ENCODE measurements at regions not wholly inside any gene's neighbourhood (a gene's known extent, or its start where the extent isn't known, plus 50 kb on each side); places are given as distances from the start of the nearest gene placed in this dataset.

GRCh38 chr2:239608723-239609122 is 207.9 kb upstream of the HDAC4 start:
- no peak for DNase-seq

- peak in 1 of 2 experiments; percentile 2 for DNase-seq
Measured at GRCh38 chr2:239608260-239608659, 207.4 kb upstream of the HDAC4 start.

DNA sequence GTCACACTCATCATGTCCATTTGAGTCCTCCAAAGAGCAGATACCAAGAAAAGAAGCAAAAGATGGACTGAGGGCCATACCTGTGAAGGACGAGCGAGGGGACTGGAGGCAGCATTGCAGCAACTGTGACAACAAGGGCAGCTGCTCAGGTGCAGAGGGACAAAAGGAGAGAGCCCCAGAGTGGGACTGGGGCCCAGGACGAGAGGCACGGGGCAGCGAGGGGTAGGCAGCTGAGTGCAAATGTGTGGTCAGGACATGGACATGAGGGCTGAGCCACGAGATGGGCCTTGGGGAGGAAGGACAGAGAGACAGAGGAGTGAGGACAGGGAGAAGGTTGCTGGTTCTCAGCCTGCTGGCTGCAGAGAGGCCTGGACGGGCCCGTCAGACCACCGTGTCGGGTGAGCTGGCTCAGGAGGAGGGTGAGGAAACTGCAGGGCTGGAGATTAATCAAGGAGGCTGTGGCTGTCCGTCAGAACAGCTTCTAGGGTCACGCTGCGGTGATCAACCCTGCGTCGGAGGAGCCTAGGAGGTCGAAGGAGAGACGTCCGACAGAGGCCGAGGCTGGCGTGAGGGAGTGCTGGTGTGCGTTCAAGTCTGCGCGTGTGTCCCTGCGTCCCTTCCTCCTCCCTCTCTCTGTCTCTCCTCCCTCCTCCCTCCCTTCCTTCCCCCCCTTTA is 206.8 kb upstream of the HDAC4 start:
- no peak for DNase-seq

GRCh38 chr2:239606741-239607516 is 206.1 kb upstream of the HDAC4 start:
- DNase-seq, result no peak

GRCh38 chr2:239605976-239606375 is 205.2 kb upstream of the HDAC4 start:
- DNase-seq, result peak; percentile 27 to 28

DNA sequence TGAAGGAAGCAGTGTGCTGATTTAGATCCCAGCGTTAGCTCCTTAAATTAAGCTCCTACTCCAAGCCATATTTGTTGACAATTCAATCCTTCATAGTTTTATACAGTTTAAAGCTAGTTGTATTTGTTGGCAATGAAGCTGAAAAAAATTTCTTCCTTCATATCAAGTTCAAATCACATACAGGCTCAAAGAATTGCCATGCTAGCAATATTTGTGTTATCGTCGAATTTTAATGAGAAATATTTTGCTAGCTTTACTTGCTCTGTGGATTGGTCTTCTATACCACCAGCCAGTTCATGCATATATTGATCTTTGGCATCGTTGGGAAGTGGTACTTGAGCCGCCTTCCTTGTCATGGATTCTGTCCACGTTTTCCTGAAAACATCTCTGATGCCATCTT is 204.6 kb upstream of the HDAC4 start:
- no peak for DNase-seq

DNA sequence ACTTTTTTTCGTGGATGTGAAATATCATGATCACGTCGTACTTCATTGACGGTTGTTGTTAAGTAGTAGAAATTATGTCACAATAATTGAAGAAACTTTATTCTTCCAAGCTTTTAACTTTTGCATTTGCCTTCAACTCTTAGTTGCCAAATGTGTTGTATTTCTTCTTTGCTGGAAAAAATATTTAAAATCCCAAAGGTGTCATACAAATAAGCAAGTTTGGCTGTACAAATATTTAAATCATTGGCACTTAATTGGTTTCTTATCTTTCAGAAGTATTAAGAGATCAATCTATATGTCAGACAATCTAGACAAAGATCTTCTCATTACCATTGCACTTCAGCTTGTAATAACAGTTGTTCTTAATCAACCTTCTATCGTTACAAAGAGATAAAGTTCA is 204.0 kb upstream of the HDAC4 start:
- DNase-seq, result no peak

DNA sequence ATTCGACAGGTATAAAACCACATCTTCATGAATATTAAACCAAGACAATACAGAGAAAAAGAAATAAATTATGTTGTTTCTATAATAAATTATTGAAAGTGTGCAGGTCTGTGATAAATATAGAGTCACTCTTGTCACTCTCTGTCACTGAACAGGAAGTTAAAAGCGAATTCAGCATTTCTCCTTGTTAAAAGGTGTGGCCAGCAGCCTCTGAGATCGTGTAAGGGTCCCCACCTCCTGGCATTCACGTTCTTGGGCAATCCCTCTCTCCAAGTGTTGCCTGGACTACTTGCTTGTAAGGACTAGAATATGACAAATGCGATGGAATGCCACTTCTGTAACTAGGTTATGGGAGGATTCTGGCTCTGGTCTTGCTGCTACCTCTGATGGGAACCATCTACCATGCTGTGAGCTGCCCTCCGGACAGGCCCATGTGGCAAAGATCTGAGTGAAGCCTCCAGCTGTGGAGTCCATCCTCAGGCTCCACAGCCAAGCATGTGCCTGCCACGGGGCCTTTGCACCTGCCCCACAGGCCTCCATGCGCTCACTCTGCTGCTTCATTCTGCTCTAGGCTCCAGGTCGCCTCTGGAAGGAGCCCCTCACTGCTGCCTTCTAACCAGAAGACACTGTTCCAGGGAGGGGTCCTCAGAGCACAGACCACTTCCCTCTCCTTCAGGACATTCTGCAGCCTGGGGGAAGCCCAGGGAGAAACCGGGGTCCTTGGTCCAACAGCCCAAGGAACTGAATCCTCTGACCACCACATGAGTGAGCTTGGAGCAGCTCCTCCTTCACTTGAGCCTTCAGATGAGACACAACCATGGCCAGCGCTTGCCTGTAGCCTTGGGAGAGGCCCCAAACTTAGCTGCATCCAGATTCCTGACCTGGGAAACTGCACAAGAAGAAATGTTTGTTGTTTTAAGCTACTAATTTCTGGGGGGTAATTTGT is 202.9 kb upstream of the HDAC4 start:
- DNase-seq, result no peak

DNA sequence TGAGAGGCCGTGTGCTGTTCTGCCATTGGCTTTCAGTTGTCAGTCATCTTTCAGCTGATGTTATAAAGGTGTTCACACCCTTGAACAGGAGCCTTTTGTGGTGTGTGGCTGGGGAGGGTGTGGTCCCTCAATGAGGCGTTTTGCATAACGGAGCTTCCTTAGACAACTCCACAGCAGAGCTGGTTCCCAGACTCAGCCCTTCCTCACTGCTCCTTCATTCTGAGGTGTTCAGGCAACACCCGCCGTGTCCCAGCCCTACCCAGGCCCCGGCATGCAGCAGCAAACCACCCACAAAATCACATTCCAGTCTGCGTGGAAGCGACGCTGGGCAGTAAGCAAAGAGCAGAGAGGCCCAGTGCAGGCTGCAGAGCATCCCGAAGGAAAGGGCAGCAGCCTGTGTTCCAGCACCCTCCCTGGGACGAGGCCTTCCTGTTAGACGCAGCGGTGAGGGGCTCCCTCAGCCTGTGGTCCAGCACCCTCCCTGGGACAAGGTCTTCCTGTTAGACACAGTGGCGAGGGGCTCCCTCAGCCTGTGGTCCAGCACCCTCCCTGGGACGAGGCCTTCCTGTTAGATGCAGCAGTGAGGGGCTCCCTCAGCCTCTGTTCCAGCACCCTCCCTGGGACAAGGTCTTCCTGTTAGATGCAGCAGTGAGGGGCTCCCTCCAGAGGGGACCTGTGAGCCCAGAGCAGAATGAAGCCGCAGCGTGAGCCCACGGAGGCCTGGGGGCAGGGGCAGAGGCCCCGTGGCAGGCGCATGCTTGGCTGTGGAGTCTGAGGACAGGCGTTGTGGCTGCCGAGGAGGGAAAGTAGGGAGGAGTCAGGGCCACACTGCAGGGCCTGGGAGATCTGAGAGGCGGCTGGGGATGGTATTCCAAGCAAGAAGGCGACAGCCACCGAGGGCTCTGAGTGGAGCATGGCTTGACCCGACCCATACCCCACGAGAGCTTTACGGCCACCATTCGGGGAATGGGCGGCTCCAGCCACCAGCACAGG is 201.8 kb upstream of the HDAC4 start:
- no peak for DNase-seq

GRCh38 chr2:239601880-239602279 is 201.1 kb upstream of the HDAC4 start:
- no peak for DNase-seq

- no peak for DNase-seq
Measured at GRCh38 chr2:239601201-239601851, 200.5 kb upstream of the HDAC4 start.

- DNase-seq, result no peak
Measured at GRCh38 chr2:239600650-239601049, 199.8 kb upstream of the HDAC4 start.

DNA sequence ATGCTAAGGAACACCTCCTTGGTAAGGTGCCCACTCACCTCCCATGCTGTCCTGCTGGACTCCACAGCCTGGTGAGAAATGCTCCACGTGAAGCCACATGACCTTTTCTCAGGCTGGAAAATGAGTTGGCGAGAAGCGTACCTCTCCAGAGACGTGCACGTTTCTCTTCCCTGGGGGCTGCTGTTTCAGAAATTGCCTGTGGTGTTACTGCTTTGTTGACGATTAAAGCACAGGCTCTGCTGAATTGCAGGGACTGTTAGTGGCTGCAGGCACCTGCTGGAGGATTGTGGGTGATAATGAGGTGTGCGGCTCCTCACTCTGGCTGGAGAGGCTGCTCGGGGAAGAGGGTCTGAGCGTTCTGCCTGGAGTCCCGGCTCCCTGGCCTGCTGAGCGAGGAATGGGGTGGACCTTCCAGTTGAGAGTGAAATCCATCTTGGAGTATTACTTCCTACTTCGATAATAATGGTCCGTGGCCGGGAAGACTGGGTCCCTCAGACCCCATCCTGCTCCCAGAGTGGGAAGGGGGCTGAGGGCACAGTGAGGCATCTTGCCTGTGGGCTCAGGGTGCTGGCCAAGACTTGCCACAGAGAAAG is 199.3 kb upstream of the HDAC4 start:
- DNase-seq, result no peak

DNA sequence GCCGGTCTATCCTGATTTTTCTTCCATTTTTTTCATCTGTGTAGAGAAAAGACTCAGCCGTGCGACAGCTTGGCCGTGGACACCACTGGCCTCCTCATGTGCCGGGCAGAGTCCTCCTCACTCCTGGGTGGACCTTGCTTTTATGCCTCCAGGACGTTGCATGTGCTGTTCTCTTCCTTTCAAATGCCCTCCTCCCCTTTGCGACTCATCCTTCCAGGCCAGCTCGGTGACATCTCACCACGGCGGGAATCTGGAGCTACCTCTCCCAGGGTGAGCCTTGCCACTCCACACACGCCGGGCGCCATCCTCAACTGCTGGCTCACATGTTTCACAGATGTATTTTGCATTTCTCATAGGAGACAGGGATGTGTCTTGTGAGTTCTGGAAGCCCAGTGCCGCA is 198.5 kb upstream of the HDAC4 start:
- no peak for DNase-seq

- DNase-seq, result no peak
Measured at GRCh38 chr2:239598732-239599090, 197.9 kb upstream of the HDAC4 start.

DNA sequence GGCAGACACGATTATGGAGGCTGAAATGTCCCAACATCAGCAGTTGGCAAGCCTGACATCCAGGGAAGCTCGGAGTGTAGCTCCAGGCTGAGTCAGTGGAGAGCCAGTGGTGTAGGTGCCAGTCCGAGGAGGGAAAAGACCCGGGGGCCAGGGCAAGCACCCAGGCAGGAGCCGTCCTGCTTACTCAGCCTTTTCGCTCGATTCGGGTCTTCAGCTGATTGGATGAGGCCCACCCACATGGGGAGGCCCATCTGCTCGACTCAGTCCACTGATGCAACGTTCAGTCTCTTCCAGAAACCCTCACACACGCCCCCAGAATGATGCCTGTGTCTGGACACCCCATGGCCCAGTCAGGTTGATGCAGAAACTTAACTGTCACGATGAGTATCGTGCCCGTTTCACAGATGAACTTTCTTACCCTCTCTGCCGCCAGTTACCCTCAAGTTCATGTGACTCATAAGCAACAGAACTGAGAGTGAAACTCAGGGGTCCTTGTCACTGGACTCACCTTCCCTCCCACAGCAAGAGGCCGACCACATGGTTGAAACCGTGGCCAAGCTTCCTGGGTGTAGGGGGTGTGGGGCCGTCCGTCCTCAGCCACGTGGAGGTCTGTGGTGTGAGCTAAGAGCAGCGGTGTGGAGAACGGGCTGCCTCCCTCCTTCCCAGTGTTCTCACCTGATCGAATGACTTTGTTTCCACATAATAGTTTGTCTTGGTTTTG is 197.4 kb upstream of the HDAC4 start:
- DNase-seq, result no peak

GRCh38 chr2:239597216-239597615 is 196.4 kb upstream of the HDAC4 start:
- no peak for DNase-seq

DNA sequence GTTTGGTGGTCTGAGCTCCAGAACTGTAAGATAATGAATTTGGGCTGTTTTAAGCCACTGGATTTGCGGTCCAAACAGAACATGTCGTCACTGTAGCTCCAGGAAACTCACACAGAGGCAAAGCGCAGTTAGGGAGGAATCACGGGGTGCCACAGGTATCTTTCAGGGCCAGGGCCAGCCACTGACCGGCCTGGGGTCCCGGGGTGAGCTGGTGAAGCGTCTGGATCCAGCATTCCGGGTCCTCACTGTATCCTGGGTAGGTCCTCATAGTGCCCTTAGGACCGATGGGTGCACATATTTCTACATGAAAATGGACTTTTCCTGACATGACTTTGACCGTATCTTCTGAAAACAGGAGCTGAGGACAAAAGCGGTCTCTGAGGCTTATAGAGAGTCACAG is 196.0 kb upstream of the HDAC4 start:
- no peak for DNase-seq

DNA sequence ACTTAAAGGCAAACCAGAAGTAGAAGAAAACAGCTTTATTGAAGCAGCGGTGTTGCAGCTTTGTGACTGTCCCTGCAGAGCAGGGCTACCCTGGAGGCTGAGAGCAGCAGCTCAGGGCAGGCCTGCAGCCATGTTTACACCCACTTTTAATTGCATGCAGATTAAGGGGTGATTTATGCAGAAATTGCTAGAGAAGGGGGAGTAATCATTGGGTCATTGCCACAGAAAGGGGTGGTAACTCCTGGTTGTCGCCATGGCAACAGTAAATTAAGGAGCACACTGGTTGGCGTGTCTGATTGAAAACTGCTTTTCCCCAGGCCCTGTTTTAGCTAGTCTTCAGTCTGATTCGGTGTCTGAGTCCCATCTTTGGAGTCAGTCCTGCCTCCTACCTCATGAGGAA is 195.4 kb upstream of the HDAC4 start:
- DNase-seq, result no peak

- DNase-seq, result no peak
Measured at GRCh38 chr2:239595726-239596125, 194.9 kb upstream of the HDAC4 start.

Measured in Kasumi-1 (cell line).